Upper lobe of left lung (tissue), 6 donors: ENCODE measurements at regions not wholly inside any gene's neighbourhood (a gene's known extent, or its start where the extent isn't known, plus 50 kb on each side); places are given as distances from the start of the nearest gene placed in this dataset.
"Not testable (repeated sequence)": the region's sequence is repeated elsewhere in the genome, so short reads cannot be mapped to it uniquely, and the experiment has no call there.

Source experiments
- ATAC-seq, 2 donors: fragments of 200-7000 bp; cut with Tn5 transposase; one replicate each; pipeline ENCODE4 v1.9.1; 2022; ENCODE audit warnings: mild to moderate bottlenecking in 2 of 2, moderate library complexity in 2 of 2; ENCODE audit not compliant: low FRiP score in 2 of 2
- DNase-seq, 2 donors: peaks; one replicate each; pipeline ENCODE4 v3.0.0-alpha.2; 2019 to 2020
- H3K27ac ChIP-seq, 4 donors: fragments of 200-600 bp; sonication (generic); one replicate each; pipeline ENCODE4 v1.5.1; 2016 to 2019
- H3K27me3 ChIP-seq, 4 donors: fragments of 200-600 bp; sonication (generic); one replicate each; pipeline ENCODE4 v1.5.1; 2017 to 2019
- H3K36me3 ChIP-seq, 4 donors: fragments of 200-600 bp; sonication (generic); one replicate each; pipeline ENCODE4 v1.5.1; 2016 to 2019
- H3K4me1 ChIP-seq, 4 donors: fragments of 200-600 bp; sonication (generic); one replicate each; pipeline ENCODE4 v1.5.1; 2018 to 2019
- H3K4me3 ChIP-seq, 4 donors: fragments of 200-600 bp; sonication (generic); one replicate each; pipeline ENCODE4 v1.5.1; 2017 to 2019; ENCODE audit warnings: mild to moderate bottlenecking in 2 of 4, moderate library complexity in 1 of 4
- H3K9me3 ChIP-seq, 4 donors: fragments of 200-600 bp; sonication (generic); one replicate each; pipeline ENCODE4 v1.5.1; 2018 to 2019
- EP300 ChIP-seq, 4 donors: sonication (generic); formaldehyde crosslinking; IDR thresholded peaks; one replicate each; pipeline ENCODE4 v1.5.1; 2017; ENCODE audit warnings: antibody characterized with exemption in 4 of 4, control low read depth in 2 of 4
- POLR2A ChIP-seq, 4 donors: fragments of 450-650 bp; IDR thresholded peaks; one replicate each; pipeline ENCODE4 v1.5.1; 2016 to 2017; ENCODE audit warnings: antibody characterized with exemption in 4 of 4, mild to moderate bottlenecking in 2 of 4
- POLR2AphosphoS5 ChIP-seq, 2 donors: sonication (generic); formaldehyde crosslinking; IDR thresholded peaks; one replicate each; pipeline ENCODE4 v1.5.1; 2017; ENCODE audit warnings: antibody characterized with exemption in 2 of 2
- WGBS, 2 donors: methylation state at CpG; one replicate each; pipeline ENCODE4 v1.1.5; 2017 to 2018; 5-methylcytosine and 5-hydroxymethylcytosine counted together
- TF ChIP-seq, protein P1 (sequence below), 6 experiments: fragments of 450-650 bp in 4 of 6; fragments of 200-600 bp in 2 of 6; sonication (generic) in 2 of 6; IDR thresholded peaks; one replicate each; pipeline ENCODE4 v1.5.1; 2016 to 2019; ENCODE audit warnings: antibody characterized with exemption in 6 of 6
- donor health status: DM: no; HTN: no; CAD: no; lungs with moderate emphysema.
- donor health status: DM: no; HTN: yes; CAD: no; lungs with severe emphysema.

DNA sequence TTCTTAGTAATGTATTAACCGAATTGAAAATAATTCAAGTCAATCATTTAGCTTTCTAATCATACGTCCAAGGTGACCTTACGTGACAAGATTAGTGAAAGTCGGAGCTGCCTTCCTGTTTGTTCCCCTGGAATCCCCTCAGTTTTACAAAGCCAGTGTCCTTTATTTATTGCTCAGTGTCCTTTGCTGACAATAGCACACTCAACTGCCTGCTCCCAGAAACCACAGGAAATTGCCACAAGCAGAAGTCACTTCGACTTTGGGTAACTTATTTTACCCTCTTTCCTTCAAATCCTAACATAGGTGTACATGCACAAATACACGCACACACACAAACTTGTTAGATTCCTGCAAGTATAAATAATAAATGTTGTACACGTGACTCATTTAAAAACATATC lies 1167.7 kb upstream of the ADGRB3 start:
- Histone ChIP-seq H3K4me1 (no peaks in the 10 kb centered on the region), H3K36me3 (no peaks in the 10 kb centered on the region), H3K4me3 (no peak overlapping the region), H3K27ac (no peak overlapping the region), H3K27me3 (no peaks in the 10 kb centered on the region), H3K9me3 (no peaks in the 10 kb centered on the region)
- DNase-seq = no peak
- TF ChIP-seq EP300 (IDR thresholded peaks at IDR 0.05) = no peak
- TF ChIP-seq POLR2A (IDR thresholded peaks at IDR 0.05) = no peak
- TF ChIP-seq POLR2AphosphoS5 (IDR thresholded peaks at IDR 0.05) = no peak
- TF ChIP-seq, protein P1, sequence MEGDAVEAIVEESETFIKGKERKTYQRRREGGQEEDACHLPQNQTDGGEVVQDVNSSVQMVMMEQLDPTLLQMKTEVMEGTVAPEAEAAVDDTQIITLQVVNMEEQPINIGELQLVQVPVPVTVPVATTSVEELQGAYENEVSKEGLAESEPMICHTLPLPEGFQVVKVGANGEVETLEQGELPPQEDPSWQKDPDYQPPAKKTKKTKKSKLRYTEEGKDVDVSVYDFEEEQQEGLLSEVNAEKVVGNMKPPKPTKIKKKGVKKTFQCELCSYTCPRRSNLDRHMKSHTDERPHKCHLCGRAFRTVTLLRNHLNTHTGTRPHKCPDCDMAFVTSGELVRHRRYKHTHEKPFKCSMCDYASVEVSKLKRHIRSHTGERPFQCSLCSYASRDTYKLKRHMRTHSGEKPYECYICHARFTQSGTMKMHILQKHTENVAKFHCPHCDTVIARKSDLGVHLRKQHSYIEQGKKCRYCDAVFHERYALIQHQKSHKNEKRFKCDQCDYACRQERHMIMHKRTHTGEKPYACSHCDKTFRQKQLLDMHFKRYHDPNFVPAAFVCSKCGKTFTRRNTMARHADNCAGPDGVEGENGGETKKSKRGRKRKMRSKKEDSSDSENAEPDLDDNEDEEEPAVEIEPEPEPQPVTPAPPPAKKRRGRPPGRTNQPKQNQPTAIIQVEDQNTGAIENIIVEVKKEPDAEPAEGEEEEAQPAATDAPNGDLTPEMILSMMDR (IDR thresholded peaks at IDR 0.05) = no peak
- ATAC-seq = no peak
- 76 to 78% methylated on average over 7 of the region's 7 CpGs for WGBS, 2 donors

DNA sequence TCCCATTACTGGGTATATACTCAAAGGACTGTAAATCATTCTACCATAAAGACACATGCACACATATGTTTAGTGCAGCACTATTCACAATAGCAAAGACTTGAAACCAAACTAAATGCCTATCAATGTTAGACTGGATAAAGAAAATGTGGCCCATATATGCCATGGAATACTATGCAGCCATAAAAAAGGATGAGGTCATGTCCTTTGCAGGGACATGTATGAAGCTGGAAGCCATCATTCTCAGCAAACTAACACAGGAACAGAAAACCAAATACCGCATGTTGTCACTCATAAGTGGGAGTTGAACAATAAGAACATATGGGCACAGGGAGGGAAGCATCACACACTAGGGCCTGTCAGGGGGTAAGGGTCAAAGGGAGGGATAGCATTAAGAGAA lies 1172.4 kb upstream of the ADGRB3 start:
- H3K4me1 ChIP-seq, H3K4me3 ChIP-seq, DNase-seq, ATAC-seq, H3K27ac ChIP-seq, H3K36me3 ChIP-seq, H3K27me3 ChIP-seq: not testable (repeated sequence)
- 94 to 100% methylated on average over 1 of the region's 1 CpG for WGBS, 2 donors
- H3K9me3 ChIP-seq = peaks cover 0 to 21% (median 4%) of the 10 kb centered on the region in 4 donors

DNA sequence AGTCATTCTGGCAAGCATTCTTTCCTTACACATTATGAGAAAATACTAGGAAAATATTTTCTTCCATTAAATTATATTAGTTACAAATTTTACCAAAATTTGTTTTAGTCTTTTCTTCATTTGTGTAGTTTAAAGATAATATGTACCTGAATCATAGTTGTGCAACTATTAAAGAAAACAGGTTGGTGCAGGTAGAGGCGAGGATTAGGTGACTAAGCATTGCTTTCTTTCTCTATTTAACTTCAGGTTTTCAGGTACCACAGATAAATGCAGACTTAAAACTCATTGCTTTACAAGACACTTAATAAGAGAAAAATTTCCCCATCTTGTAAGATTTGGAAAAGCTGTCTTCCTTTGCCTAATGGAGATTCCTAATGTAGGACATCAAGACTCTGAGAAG lies 1175.5 kb upstream of the ADGRB3 start:
- Histone ChIP-seq H3K27ac (no peak overlapping the region), H3K27me3 (no peaks in the 10 kb centered on the region), H3K9me3 (peaks cover 0 to 24% (median 4%) of the 10 kb centered on the region in 4 donors), H3K4me3 (no peak overlapping the region), H3K4me1 (no peaks in the 10 kb centered on the region), H3K36me3 (no peaks in the 10 kb centered on the region)
- ATAC-seq = no peak
- no peak for DNase-seq
- WGBS, 2 donors = 81 to 98% methylated on average over 1 of the region's 1 CpG
- TF ChIP-seq POLR2AphosphoS5 (IDR thresholded peaks at IDR 0.05) (no peak), POLR2A (IDR thresholded peaks at IDR 0.05) (no peak), EP300 (IDR thresholded peaks at IDR 0.05) (no peak)

DNA sequence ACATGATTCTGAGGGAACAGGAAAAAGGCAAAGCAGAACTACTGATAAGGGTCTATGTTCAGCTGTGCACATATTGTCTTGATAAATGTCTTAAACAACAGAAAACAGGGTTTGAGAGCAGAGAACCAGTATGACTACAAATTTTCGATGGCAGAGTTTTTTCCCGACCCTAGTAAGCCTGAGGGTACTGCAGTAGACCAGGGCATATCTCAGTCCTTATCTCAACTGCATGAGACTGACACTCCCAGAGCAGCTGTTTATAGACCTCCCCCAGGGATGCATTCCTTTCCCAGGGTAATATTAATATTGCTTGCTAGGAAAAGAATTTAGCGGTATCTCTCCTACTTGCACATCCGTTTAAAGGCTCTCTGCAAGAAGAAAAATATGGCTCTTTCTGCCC lies 1176.8 kb upstream of the ADGRB3 start:
- Histone ChIP-seq H3K9me3 (peaks cover 0 to 24% (median 4%) of the 10 kb centered on the region in 4 donors), H3K27me3 (no peaks in the 10 kb centered on the region), H3K4me1 (no peaks in the 10 kb centered on the region), H3K27ac (no peak overlapping the region), H3K4me3 (no peak overlapping the region), H3K36me3 (no peaks in the 10 kb centered on the region)
- 84 to 88% methylated on average over 4 of the region's 4 CpGs for WGBS, 2 donors
- no peak for DNase-seq
- TF ChIP-seq POLR2A (IDR thresholded peaks at IDR 0.05) = no peak
- no peak for TF ChIP-seq EP300 (IDR thresholded peaks at IDR 0.05)
- no peak for ATAC-seq

DNA sequence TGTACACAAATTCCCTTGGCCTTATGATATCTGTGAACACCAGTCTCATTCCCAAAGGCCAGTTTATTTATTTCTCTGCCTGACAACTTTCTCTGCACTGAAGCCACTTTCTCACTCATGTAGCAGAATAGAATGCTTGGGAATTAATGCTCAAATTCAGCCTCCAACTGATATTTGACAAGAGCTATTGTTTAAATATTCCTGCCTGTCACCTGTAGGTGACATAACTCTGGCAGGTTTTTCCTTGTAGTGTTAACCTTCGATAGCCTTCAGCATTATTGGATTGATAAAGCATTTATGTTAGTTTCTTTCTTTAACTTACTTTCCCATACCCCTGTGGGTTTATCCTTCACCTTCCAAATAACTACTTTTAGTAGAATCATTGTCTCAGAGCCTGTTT lies 1183.2 kb upstream of the ADGRB3 start:
- DNase-seq (no peak), ATAC-seq (no peak)
- peaks cover 0 to 3% (median 0%) of the 10 kb centered on the region in 4 donors for H3K9me3 ChIP-seq
- H3K27ac ChIP-seq = no peak overlapping the region
- no peak for TF ChIP-seq EP300 (IDR thresholded peaks at IDR 0.05)
- no peaks in the 10 kb centered on the region for H3K36me3 ChIP-seq
- H3K4me1 ChIP-seq = no peaks in the 10 kb centered on the region
- H3K27me3 ChIP-seq = no peaks in the 10 kb centered on the region
- no peak overlapping the region for H3K4me3 ChIP-seq
- 59 to 78% methylated on average over 1 of the region's 1 CpG for WGBS, 2 donors

DNA sequence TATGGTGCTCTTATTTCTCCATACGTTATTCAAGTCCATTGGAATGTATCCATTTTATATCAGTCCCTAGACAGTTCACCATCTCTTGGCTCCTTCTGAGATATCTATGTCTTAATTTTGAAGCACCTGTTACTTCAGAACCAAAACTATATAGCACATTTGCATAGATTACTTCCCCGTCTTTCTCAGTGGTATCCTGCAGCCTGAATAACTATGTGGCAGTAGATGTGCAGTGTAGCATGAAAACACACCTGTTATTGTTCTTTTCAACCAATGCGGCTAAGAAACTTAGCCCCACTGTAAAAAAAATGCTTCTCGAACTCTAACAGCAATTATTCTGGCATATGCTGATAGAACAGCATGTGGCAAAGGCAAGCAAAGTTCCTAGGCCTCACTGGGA lies 1184.4 kb upstream of the ADGRB3 start:
- TF ChIP-seq POLR2AphosphoS5 (IDR thresholded peaks at IDR 0.05) = no peak
- no peak for TF ChIP-seq POLR2A (IDR thresholded peaks at IDR 0.05)
- TF ChIP-seq, protein P1 (IDR thresholded peaks at IDR 0.05) = no peak
- TF ChIP-seq EP300 (IDR thresholded peaks at IDR 0.05) = no peak
- 69 to 81% methylated on average over 4 of the region's 4 CpGs for WGBS, 2 donors

DNA sequence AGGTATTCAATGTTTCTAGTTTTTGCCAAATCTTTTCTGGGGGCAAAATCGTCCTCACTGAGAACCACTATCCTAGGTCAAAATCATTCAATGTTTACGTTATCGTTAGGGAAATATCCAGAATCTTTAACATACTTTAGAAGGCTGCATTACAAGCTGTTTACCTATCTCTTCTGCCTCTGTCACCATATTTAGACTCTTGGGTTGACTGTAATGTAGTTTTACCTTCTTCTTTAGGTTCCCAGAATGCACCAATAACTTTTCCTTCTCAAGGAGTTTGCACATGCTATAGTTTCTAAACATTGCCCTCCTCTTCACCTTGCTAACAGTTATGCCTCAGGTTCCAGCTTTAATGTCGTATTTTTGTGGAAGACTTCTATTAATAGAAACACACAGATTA lies 1185.5 kb upstream of the ADGRB3 start:
- no peaks in the 10 kb centered on the region for H3K4me1 ChIP-seq
- no peaks in the 10 kb centered on the region for H3K36me3 ChIP-seq
- TF ChIP-seq, protein P1 (IDR thresholded peaks at IDR 0.05) = no peak
- no peak for ATAC-seq
- no peak overlapping the region for H3K4me3 ChIP-seq
- no peak overlapping the region for H3K27ac ChIP-seq
- WGBS, 2 donors = 70 to 77% methylated on average over 4 of the region's 4 CpGs
- no peaks in the 10 kb centered on the region for H3K27me3 ChIP-seq
- no peaks in the 10 kb centered on the region for H3K9me3 ChIP-seq
- DNase-seq = no peak

More for the DNA sequence above, 1184.4 kb upstream of the ADGRB3 start:
- no peaks in the 10 kb centered on the region for H3K9me3 ChIP-seq
- DNase-seq (no peak), ATAC-seq (no peak)
- H3K27me3 ChIP-seq = no peaks in the 10 kb centered on the region
- no peak overlapping the region for H3K4me3 ChIP-seq
- H3K36me3 ChIP-seq = no peaks in the 10 kb centered on the region
- H3K4me1 ChIP-seq = no peaks in the 10 kb centered on the region
- H3K27ac ChIP-seq = no peak overlapping the region
